ENCODE measurements at regions not wholly inside any gene's neighbourhood (a gene's known extent, or its start where the extent isn't known, plus 50 kb on each side); places are given as distances from the start of the nearest gene placed in this dataset.

DNA sequence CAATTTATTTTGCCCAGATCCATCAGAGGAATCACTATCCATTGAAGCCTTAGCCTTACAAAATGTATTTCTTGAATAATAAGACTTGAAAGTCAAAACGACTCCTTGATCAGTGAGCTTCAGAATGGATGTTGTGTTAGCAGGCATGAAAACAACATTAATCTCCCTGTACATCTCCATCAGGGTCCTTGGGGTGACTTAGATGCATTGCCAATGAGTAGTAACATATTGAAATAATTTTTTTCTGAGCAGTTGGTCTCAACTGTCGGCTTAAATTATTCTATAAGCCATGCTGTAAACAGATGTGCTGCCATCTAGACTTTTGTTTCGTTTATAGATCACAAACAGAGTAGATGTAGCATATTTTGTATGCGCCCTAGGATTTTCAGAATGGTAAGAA lies 482.0 kb downstream of the AMY1C start:
- TF ChIP-seq, protein P1, sequence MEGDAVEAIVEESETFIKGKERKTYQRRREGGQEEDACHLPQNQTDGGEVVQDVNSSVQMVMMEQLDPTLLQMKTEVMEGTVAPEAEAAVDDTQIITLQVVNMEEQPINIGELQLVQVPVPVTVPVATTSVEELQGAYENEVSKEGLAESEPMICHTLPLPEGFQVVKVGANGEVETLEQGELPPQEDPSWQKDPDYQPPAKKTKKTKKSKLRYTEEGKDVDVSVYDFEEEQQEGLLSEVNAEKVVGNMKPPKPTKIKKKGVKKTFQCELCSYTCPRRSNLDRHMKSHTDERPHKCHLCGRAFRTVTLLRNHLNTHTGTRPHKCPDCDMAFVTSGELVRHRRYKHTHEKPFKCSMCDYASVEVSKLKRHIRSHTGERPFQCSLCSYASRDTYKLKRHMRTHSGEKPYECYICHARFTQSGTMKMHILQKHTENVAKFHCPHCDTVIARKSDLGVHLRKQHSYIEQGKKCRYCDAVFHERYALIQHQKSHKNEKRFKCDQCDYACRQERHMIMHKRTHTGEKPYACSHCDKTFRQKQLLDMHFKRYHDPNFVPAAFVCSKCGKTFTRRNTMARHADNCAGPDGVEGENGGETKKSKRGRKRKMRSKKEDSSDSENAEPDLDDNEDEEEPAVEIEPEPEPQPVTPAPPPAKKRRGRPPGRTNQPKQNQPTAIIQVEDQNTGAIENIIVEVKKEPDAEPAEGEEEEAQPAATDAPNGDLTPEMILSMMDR (conservative IDR thresholded peaks at IDR 0.05) = no peak
- no peak for TF ChIP-seq EZH2 (IDR thresholded peaks at IDR 0.05; ENCODE audit: low read depth)

Data from PC-9 (cell line).